Prostate gland (tissue), 2 donors: ENCODE measurements at regions not wholly inside any gene's neighbourhood (a gene's known extent, or its start where the extent isn't known, plus 50 kb on each side); places are given as distances from the start of the nearest gene placed in this dataset.
"Not testable (repeated sequence)": the region's sequence is repeated elsewhere in the genome, so short reads cannot be mapped to it uniquely, and the experiment has no call there.

Source experiments
- DNase-seq: peaks from one replicate; pipeline ENCODE4 v3.0.0-alpha.2; 2019; ENCODE audit warnings: low spot score
- H3K27ac ChIP-seq, 2 donors: fragments of 200-600 bp; sonication (generic); 2 replicates each; pipeline ENCODE4 v1.5.1; 2017 to 2019
- H3K27me3 ChIP-seq: fragments of 200-600 bp; sonication (generic); replicated peaks from 2 replicates; pipeline ENCODE4 v1.5.1; 2019; ENCODE audit not compliant: insufficient read depth
- H3K36me3 ChIP-seq, 2 donors: fragments of 200-600 bp; sonication (generic); 1 replicate in 1 of 2; 2 replicates in 1 of 2; pipeline versions ENCODE4 v1.5.1 to v1.8.1; 2017 to 2019
- H3K4me1 ChIP-seq: fragments of 200-600 bp; sonication (generic); replicated peaks from 2 replicates; pipeline ENCODE4 v1.5.1; 2019
- H3K4me3 ChIP-seq, 2 donors: fragments of 200-600 bp; sonication (generic); 2 replicates each; pipeline ENCODE4 v1.5.1; 2017 to 2019
- H3K9me3 ChIP-seq: fragments of 200-600 bp; sonication (generic); 2 replicates; pipeline ENCODE4 v1.5.1; 2017
- WGBS: methylation state at CpG from one replicate; pipeline ENCODE4 v1.1.5; 2018; 5-methylcytosine and 5-hydroxymethylcytosine counted together
- intact Hi-C: fragments of 100-400 bp; cut with DNase I; formaldehyde crosslinking; loops from one replicate; pipeline ENCODE4 v1.14.2; 2022

GRCh38 chr9:61330342-61331092 lies 140.7 kb downstream of the SPATA31A7 start:
- peak; percentile 33 for DNase-seq
- H3K27ac ChIP-seq, H3K4me1 ChIP-seq, H3K27me3 ChIP-seq, H3K36me3 ChIP-seq, intact Hi-C loops, H3K9me3 ChIP-seq: not testable (repeated sequence)
- 3% methylated on average over 8 of the region's 75 CpGs for WGBS
- H3K4me3 ChIP-seq, result peak overlapping the region in 1 of 2 donors; percentile 16

GRCh38 chr9:61356936-61357335 lies 167.1 kb downstream of the SPATA31A7 start:
- DNase-seq, H3K4me1 ChIP-seq, H3K4me3 ChIP-seq, H3K27ac ChIP-seq, intact Hi-C loops, H3K27me3 ChIP-seq, H3K36me3 ChIP-seq, H3K9me3 ChIP-seq: not testable (repeated sequence)
- WGBS, result no CpG with 5 or more reads among the region's 6 CpGs

- 17% methylated on average over 1 of the region's 1 CpG for WGBS
- not testable (repeated sequence) for H3K9me3 ChIP-seq
These were observed 184.6 kb downstream of the SPATA31A7 start for GRCh38 chr9:61374390-61374789.

GRCh38 chr9:61376159-61376558 lies 186.3 kb downstream of the SPATA31A7 start:
- H3K27ac ChIP-seq, H3K36me3 ChIP-seq, H3K9me3 ChIP-seq, H3K4me3 ChIP-seq, H3K4me1 ChIP-seq, H3K27me3 ChIP-seq, DNase-seq, intact Hi-C loops: not testable (repeated sequence)
- WGBS, result no CpG with 5 or more reads among the region's 4 CpGs

More at GRCh38 chr9:61374390-61374789, 184.6 kb downstream of the SPATA31A7 start:
- intact Hi-C loops, H3K4me1 ChIP-seq, H3K36me3 ChIP-seq, H3K27ac ChIP-seq, H3K27me3 ChIP-seq, H3K4me3 ChIP-seq, DNase-seq: not testable (repeated sequence)

GRCh38 chr9:61386035-61386815 lies 196.4 kb downstream of the SPATA31A7 start:
- intact Hi-C loops, DNase-seq, H3K4me3 ChIP-seq, H3K4me1 ChIP-seq, H3K9me3 ChIP-seq, H3K27me3 ChIP-seq, H3K36me3 ChIP-seq, H3K27ac ChIP-seq: not testable (repeated sequence)
- WGBS, result no CpG with 5 or more reads among the region's 11 CpGs

GRCh38 chr9:61386816-61387102 lies 196.9 kb downstream of the SPATA31A7 start:
- H3K4me3 ChIP-seq, H3K4me1 ChIP-seq, H3K9me3 ChIP-seq, H3K27ac ChIP-seq, DNase-seq, H3K27me3 ChIP-seq, intact Hi-C loops, H3K36me3 ChIP-seq: not testable (repeated sequence)

- H3K27ac ChIP-seq, DNase-seq, H3K27me3 ChIP-seq, H3K4me1 ChIP-seq, H3K9me3 ChIP-seq, intact Hi-C loops, H3K4me3 ChIP-seq, H3K36me3 ChIP-seq: not testable (repeated sequence)
- no CpG with 5 or more reads among the region's 1 CpG for WGBS
These were observed 212.9 kb downstream of the SPATA31A7 start for GRCh38 chr9:61402692-61403091.

GRCh38 chr9:61411933-61412605 lies 222.2 kb downstream of the SPATA31A7 start:
- H3K4me3 ChIP-seq, intact Hi-C loops, H3K27me3 ChIP-seq, DNase-seq, H3K36me3 ChIP-seq, H3K9me3 ChIP-seq, H3K4me1 ChIP-seq, H3K27ac ChIP-seq: not testable (repeated sequence)
- WGBS, result 44% methylated on average over 9 of the region's 12 CpGs

- H3K27ac ChIP-seq, result not testable (repeated sequence)
These were observed 222.9 kb downstream of the SPATA31A7 start for GRCh38 chr9:61412738-61413137.

GRCh38 chr9:61418174-61418573 lies 228.3 kb downstream of the SPATA31A7 start:
- H3K27me3 ChIP-seq, H3K4me1 ChIP-seq, intact Hi-C loops, H3K9me3 ChIP-seq, H3K4me3 ChIP-seq, DNase-seq, H3K27ac ChIP-seq, H3K36me3 ChIP-seq: not testable (repeated sequence)

More at GRCh38 chr9:61412738-61413137, 222.9 kb downstream of the SPATA31A7 start:
- H3K36me3 ChIP-seq, H3K9me3 ChIP-seq, H3K27me3 ChIP-seq, H3K4me1 ChIP-seq, H3K4me3 ChIP-seq, DNase-seq, intact Hi-C loops: not testable (repeated sequence)
- WGBS, result 100% methylated on average over 3 of the region's 5 CpGs

- H3K9me3 ChIP-seq, intact Hi-C loops, H3K27me3 ChIP-seq, H3K4me3 ChIP-seq, H3K4me1 ChIP-seq, H3K36me3 ChIP-seq, H3K27ac ChIP-seq, DNase-seq: not testable (repeated sequence)
- WGBS, result no CpG with 5 or more reads among the region's 7 CpGs
These were observed 230.6 kb downstream of the SPATA31A7 start for GRCh38 chr9:61420267-61420958.

- intact Hi-C loops, H3K27me3 ChIP-seq, H3K36me3 ChIP-seq, H3K27ac ChIP-seq, DNase-seq, H3K4me1 ChIP-seq, H3K9me3 ChIP-seq, H3K4me3 ChIP-seq: not testable (repeated sequence)
- WGBS, result no CpG with 5 or more reads among the region's 10 CpGs
These were observed 257.4 kb downstream of the SPATA31A7 start for GRCh38 chr9:61447189-61447588.
